Gastroesophageal sphincter (tissue), 4 donors: ENCODE measurements at regions not wholly inside any gene's neighbourhood (a gene's known extent, or its start where the extent isn't known, plus 50 kb on each side); places are given as distances from the start of the nearest gene placed in this dataset.

Experiments
- ATAC-seq: fragments of 150-250 bp; one replicate; pipeline ENCODE4 v1.9.1; 2016; ENCODE audit warnings: mild to moderate bottlenecking, moderate library complexity
- H3K27ac ChIP-seq, 4 donors: fragments of 200-600 bp; sonication (generic) in 3 of 4; 1 replicate in 3 of 4; 2 replicates in 1 of 4; pipeline ENCODE4 v1.5.1; 2016 to 2019
- H3K27me3 ChIP-seq: fragments of 200-600 bp; sonication (generic); one replicate; pipeline ENCODE4 v1.5.1; 2019
- H3K36me3 ChIP-seq, 2 donors: fragments of 200-600 bp; sonication (generic); one replicate each; pipeline ENCODE4 v1.5.1; 2019; ENCODE audit warnings: control low read depth in 1 of 2
- H3K4me1 ChIP-seq, 3 donors: fragments of 200-600 bp; sonication (generic); 1 replicate in 2 of 3; 2 replicates in 1 of 3; pipeline ENCODE4 v1.5.1; 2016 to 2019; ENCODE audit warnings: control low read depth in 2 of 3
- H3K4me3 ChIP-seq, 2 donors: fragments of 200-600 bp; sonication (generic); one replicate each; pipeline ENCODE4 v1.5.1; 2019; ENCODE audit warnings: mild to moderate bottlenecking in 1 of 2, moderate library complexity in 1 of 2
- H3K9me3 ChIP-seq, 3 donors: fragments of 200-600 bp; sonication (generic); one replicate each; pipeline ENCODE4 v1.5.1; 2017 to 2019; ENCODE audit warnings: control low read depth in 2 of 3
- EP300 ChIP-seq: sonication (generic); formaldehyde crosslinking; IDR thresholded peaks from one replicate; pipeline ENCODE4 v1.6.1; 2017; ENCODE audit warnings: antibody characterized with exemption, mild to moderate bottlenecking
- POLR2A ChIP-seq, 2 donors: fragments of 450-650 bp; IDR thresholded peaks; one replicate each; pipeline ENCODE4 v1.6.1; 2017; ENCODE audit warnings: antibody characterized with exemption in 2 of 2, mild to moderate bottlenecking in 2 of 2, moderate library complexity in 1 of 2
- POLR2AphosphoS5 ChIP-seq: sonication (generic); formaldehyde crosslinking; IDR thresholded peaks from one replicate; pipeline ENCODE4 v1.6.1; 2017; ENCODE audit warnings: antibody characterized with exemption
- WGBS, 2 donors: methylation state at CpG; one replicate each; pipeline ENCODE4 v1.1.5; 2018; ENCODE audit warnings: low coverage in 1 of 2; 5-methylcytosine and 5-hydroxymethylcytosine counted together
- TF ChIP-seq, protein P1 (sequence below), 4 experiments: fragments of 200-600 bp in 2 of 4; fragments of 450-650 bp in 2 of 4; sonication (generic) in 1 of 4; IDR thresholded peaks; one replicate each; pipeline ENCODE4 v1.5.1; 2017 to 2019; ENCODE audit warnings: antibody characterized with exemption in 4 of 4, mild to moderate bottlenecking in 2 of 4, moderate library complexity in 2 of 4

DNA sequence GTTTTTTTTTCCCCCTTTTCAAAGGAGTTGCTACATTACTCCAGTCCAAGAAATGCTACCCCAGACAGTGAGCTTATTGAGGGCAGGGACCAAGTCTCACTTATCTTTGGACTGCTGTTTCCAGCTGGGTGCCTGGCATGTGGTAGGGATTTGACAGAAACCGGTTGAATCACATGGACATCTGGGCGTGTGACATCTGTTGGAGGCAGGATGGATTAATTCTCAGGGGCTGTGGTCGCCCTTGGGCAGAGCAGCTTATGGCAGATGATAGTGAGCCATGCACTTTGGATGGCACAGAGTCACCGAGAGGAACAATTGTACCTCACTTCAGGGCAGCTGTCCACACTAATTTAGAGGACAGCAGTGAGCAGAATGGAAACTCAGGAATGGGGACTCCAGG is 254.6 kb upstream of the ID2 start:
- Histone ChIP-seq H3K27me3 (no peaks in the 10 kb centered on the region), H3K4me1 (no peaks in the 10 kb centered on the region), H3K36me3 (no peaks in the 10 kb centered on the region), H3K27ac (no peak overlapping the region), H3K4me3 (no peak overlapping the region), H3K9me3 (no peaks in the 10 kb centered on the region)
- no peak for TF ChIP-seq POLR2A (IDR thresholded peaks at IDR 0.05)
- TF ChIP-seq EP300: no peak
- TF ChIP-seq POLR2AphosphoS5: no peak
- ATAC-seq: no peak
- 90% methylated on average over 3 of the region's 4 CpGs; no CpG with 5 or more reads in 1 of the 2 donors for WGBS, 2 donors

- WGBS, 2 donors: 89% methylated on average over 1 of the region's 4 CpGs; no CpG with 5 or more reads in 1 of the 2 donors
- no peaks in the 10 kb centered on the region for H3K4me1 ChIP-seq
- TF ChIP-seq POLR2AphosphoS5 (no peak), EP300 (no peak), POLR2A (IDR thresholded peaks at IDR 0.05) (no peak)
- TF ChIP-seq, protein P1, sequence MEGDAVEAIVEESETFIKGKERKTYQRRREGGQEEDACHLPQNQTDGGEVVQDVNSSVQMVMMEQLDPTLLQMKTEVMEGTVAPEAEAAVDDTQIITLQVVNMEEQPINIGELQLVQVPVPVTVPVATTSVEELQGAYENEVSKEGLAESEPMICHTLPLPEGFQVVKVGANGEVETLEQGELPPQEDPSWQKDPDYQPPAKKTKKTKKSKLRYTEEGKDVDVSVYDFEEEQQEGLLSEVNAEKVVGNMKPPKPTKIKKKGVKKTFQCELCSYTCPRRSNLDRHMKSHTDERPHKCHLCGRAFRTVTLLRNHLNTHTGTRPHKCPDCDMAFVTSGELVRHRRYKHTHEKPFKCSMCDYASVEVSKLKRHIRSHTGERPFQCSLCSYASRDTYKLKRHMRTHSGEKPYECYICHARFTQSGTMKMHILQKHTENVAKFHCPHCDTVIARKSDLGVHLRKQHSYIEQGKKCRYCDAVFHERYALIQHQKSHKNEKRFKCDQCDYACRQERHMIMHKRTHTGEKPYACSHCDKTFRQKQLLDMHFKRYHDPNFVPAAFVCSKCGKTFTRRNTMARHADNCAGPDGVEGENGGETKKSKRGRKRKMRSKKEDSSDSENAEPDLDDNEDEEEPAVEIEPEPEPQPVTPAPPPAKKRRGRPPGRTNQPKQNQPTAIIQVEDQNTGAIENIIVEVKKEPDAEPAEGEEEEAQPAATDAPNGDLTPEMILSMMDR (IDR thresholded peaks at IDR 0.05): no peak
- no peaks in the 10 kb centered on the region for H3K36me3 ChIP-seq
- ATAC-seq: no peak
- no peaks in the 10 kb centered on the region for H3K27me3 ChIP-seq
- H3K9me3 ChIP-seq: no peaks in the 10 kb centered on the region
- no peak overlapping the region for H3K27ac ChIP-seq
- H3K4me3 ChIP-seq: no peak overlapping the region
These were observed 251.2 kb upstream of the ID2 start for GRCh38 chr2:8430628-8431027.

DNA sequence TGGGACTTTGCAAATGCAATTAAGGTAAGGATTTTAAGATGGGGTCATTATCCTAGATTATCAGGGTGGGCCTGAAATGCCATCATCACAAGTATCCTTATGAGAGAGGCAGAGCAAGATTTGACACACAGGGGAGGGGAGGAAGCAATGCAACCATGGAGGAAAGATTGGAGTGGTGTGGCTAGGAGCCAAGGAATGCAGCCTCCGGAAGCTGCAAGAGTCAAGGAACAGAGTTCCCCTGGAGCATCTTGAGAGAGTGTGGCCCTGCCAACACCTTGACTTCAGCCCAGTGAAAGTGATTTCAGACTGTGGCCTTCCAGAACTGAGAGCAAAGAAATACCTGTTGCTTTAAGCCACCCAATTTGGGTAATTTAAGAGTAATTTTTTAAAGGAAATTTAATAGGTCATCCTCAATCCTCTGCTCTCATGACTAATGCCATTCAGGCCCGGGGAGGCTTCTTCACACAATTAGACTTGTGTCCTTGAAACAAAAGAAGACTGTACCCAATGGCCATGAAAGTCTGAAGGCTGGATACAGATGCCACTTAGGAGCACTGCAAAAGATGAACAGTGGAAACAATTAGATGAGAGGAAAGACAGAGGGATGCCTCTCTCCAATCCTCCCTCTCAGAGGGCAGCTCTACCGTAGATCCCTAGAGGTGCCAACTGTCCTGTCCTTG is 250.3 kb upstream of the ID2 start:
- WGBS, 2 donors: 47 to 76% methylated on average over 2 to 3 of the region's 3 CpGs
- Histone ChIP-seq H3K27me3 (no peaks in the 10 kb centered on the region), H3K36me3 (no peaks in the 10 kb centered on the region), H3K9me3 (no peaks in the 10 kb centered on the region), H3K27ac (no peak overlapping the region), H3K4me3 (no peak overlapping the region), H3K4me1 (no peaks in the 10 kb centered on the region)
- no peak for ATAC-seq
- TF ChIP-seq, protein P1 (IDR thresholded peaks at IDR 0.05): no peak
- TF ChIP-seq POLR2AphosphoS5 (no peak), POLR2A (IDR thresholded peaks at IDR 0.05) (no peak), EP300 (no peak)

DNA sequence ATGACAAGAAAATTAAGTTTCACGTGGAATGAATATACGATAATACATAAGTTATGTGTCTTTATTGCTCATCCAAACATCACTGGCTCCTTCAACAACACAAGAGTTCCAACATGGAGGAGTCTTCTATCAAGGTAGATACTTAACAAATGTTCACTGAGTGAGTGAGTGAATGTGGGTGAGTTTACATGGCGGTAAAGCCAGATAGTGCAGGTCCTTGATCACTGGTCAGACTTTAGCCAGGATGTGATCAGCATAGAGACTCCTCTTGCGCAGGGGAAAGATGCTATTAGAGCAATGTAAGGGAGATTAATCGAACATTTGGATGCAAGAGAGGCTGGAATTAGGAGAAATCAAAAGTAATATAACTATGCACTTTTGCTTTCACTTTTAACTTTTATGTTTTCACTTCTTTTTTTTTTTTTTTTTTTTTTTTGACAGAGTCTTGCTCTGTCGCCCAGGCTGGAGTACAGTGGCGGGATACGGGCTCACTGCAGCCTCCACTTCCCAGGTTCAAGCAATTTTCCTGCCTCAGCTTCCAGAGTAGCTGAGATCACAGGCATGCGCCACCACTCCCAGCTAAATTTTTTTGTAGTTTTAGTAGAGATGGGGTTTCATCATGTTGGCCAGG is 249.0 kb upstream of the ID2 start:
- H3K27me3 ChIP-seq: no peaks in the 10 kb centered on the region
- 93 to 94% methylated on average over 4 to 6 of the region's 9 CpGs for WGBS, 2 donors
- no peaks in the 10 kb centered on the region for H3K36me3 ChIP-seq
- ATAC-seq: no peak
- no peaks in the 10 kb centered on the region for H3K4me1 ChIP-seq
- no peak overlapping the region for H3K4me3 ChIP-seq
- TF ChIP-seq, protein P1 (IDR thresholded peaks at IDR 0.05): no peak
- TF ChIP-seq POLR2AphosphoS5: no peak
- no peak for TF ChIP-seq EP300
- no peak overlapping the region for H3K27ac ChIP-seq
- no peaks in the 10 kb centered on the region for H3K9me3 ChIP-seq

- ATAC-seq: no peak
- Histone ChIP-seq H3K36me3 (no peaks in the 10 kb centered on the region), H3K4me3 (no peak overlapping the region), H3K4me1 (no peaks in the 10 kb centered on the region), H3K27ac (no peak overlapping the region), H3K27me3 (no peaks in the 10 kb centered on the region), H3K9me3 (no peaks in the 10 kb centered on the region)
- WGBS, 2 donors: 100% methylated on average over 2 of the region's 3 CpGs; no CpG with 5 or more reads in 1 of the 2 donors
- TF ChIP-seq EP300 (no peak), POLR2A (IDR thresholded peaks at IDR 0.05) (no peak), POLR2AphosphoS5 (no peak)
- TF ChIP-seq, protein P1 (IDR thresholded peaks at IDR 0.05): no peak
These were observed 248.5 kb upstream of the ID2 start for GRCh38 chr2:8433390-8433789.
